ENCODE measurements at regions not wholly inside any gene's neighbourhood (a gene's known extent, or its start where the extent isn't known, plus 50 kb on each side); places are given as distances from the start of the nearest gene placed in this dataset.

DNA sequence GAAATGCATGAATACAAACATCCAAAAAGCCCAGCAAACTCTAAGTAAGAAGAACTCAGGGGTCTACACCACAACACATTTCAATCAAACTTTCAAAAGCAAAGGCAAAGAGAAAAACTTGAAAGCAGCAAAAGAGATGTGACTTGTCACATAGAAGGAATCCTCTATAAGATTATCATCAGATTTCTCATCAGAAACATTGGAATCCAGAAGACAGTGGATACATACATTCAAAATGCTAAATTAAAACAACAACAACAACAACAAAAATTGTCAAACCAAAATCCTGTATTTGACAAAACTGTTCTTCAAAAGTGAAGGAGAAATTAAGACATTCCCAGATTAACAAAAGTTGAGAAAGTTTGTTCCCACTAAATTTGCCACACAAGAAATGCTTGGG lies 362.7 kb downstream of the ZNF608 start:
- no peaks in the 10 kb centered on the region for H3K36me3 ChIP-seq (ENCODE audit: insufficient read depth)
- H3K27ac ChIP-seq = no peak overlapping the region
- no peak for TF ChIP-seq CTCF (conservative IDR thresholded peaks at IDR 0.05; ENCODE audit: low read depth, low read length)
- no peaks in the 10 kb centered on the region for H3K4me1 ChIP-seq (ENCODE audit: low read depth, poor library complexity, severe bottlenecking)
- no peak overlapping the region for H3K4me2 ChIP-seq
- no peak overlapping the region for H3K9ac ChIP-seq
- no peak overlapping the region for H3K4me3 ChIP-seq (IDR thresholded peaks at IDR 0.05; ENCODE audit: insufficient read depth, low read depth, low read length)
- no peaks in the 10 kb centered on the region for H4K20me1 ChIP-seq (ENCODE audit: insufficient read depth)
- H2AFZ ChIP-seq (ENCODE audit: low read depth) = no peak overlapping the region
- no peaks in the 10 kb centered on the region for H3K79me2 ChIP-seq (ENCODE audit: insufficient read depth, low read depth)
- no peaks in the 10 kb centered on the region for H3K27me3 ChIP-seq (ENCODE audit: insufficient read depth, low read depth)

GRCh38 chr5:124377386-124377785 lies 369.1 kb downstream of the ZNF608 start:
- no peak for TF ChIP-seq CTCF (conservative IDR thresholded peaks at IDR 0.05; ENCODE audit: low read depth, low read length)
- H3K36me3 ChIP-seq (ENCODE audit: insufficient read depth) = no peaks in the 10 kb centered on the region
- H3K27me3 ChIP-seq (ENCODE audit: insufficient read depth, low read depth) = no peaks in the 10 kb centered on the region
- H3K4me2 ChIP-seq = no peak overlapping the region
- no peak overlapping the region for H3K27ac ChIP-seq
- no peak overlapping the region for H3K4me3 ChIP-seq (IDR thresholded peaks at IDR 0.05; ENCODE audit: insufficient read depth, low read depth, low read length)
- no peaks in the 10 kb centered on the region for H3K4me1 ChIP-seq (ENCODE audit: low read depth, poor library complexity, severe bottlenecking)
- no peaks in the 10 kb centered on the region for H4K20me1 ChIP-seq (ENCODE audit: insufficient read depth)
- H2AFZ ChIP-seq (ENCODE audit: low read depth) = no peak overlapping the region
- no peak overlapping the region for H3K9ac ChIP-seq
- no peaks in the 10 kb centered on the region for H3K79me2 ChIP-seq (ENCODE audit: insufficient read depth, low read depth)

DNA sequence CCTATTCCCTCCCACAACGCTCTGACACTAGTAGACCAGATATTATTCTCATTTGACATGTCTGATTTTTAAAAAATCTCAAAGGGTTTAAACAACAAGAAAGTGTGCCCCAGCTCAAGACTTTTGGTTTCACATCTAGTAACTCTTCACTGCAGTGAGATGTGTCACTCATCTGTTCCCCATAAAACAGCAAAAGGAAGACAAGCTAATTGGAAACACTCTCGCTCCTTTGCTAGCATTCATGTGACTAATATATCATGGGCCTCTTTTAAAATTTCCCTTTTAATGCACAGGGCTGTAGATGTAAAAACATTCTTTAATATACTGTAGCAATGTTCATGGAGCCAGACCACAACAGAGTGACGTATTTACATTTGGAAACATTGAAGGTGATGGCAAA lies 372.6 kb downstream of the ZNF608 start:
- Histone ChIP-seq H3K79me2 (ENCODE audit: insufficient read depth, low read depth) (no peaks in the 10 kb centered on the region), H2AFZ (ENCODE audit: low read depth) (no peak overlapping the region), H4K20me1 (ENCODE audit: insufficient read depth) (no peaks in the 10 kb centered on the region), H3K4me2 (no peak overlapping the region), H3K4me3 (IDR thresholded peaks at IDR 0.05; ENCODE audit: insufficient read depth, low read depth, low read length) (no peak overlapping the region), H3K27ac (no peak overlapping the region), H3K36me3 (ENCODE audit: insufficient read depth) (no peaks in the 10 kb centered on the region), H3K27me3 (ENCODE audit: insufficient read depth, low read depth) (no peaks in the 10 kb centered on the region), H3K9ac (no peak overlapping the region), H3K4me1 (ENCODE audit: low read depth, poor library complexity, severe bottlenecking) (no peaks in the 10 kb centered on the region)
- TF ChIP-seq CTCF (conservative IDR thresholded peaks at IDR 0.05; ENCODE audit: low read depth, low read length) = no peak

GRCh38 chr5:124372457-124372856 lies 374.0 kb downstream of the ZNF608 start:
- H3K4me2 ChIP-seq = no peak overlapping the region
- H3K27me3 ChIP-seq (ENCODE audit: insufficient read depth, low read depth) = no peaks in the 10 kb centered on the region
- H3K9ac ChIP-seq = no peak overlapping the region
- no peaks in the 10 kb centered on the region for H3K79me2 ChIP-seq (ENCODE audit: insufficient read depth, low read depth)
- no peaks in the 10 kb centered on the region for H3K36me3 ChIP-seq (ENCODE audit: insufficient read depth)
- no peak overlapping the region for H3K27ac ChIP-seq
- TF ChIP-seq CTCF (conservative IDR thresholded peaks at IDR 0.05; ENCODE audit: low read depth, low read length) = no peak
- H3K4me3 ChIP-seq (IDR thresholded peaks at IDR 0.05; ENCODE audit: insufficient read depth, low read depth, low read length) = no peak overlapping the region
- H4K20me1 ChIP-seq (ENCODE audit: insufficient read depth) = no peaks in the 10 kb centered on the region
- H2AFZ ChIP-seq (ENCODE audit: low read depth) = no peak overlapping the region
- no peaks in the 10 kb centered on the region for H3K4me1 ChIP-seq (ENCODE audit: low read depth, poor library complexity, severe bottlenecking)
